CD1c-positive myeloid dendritic cell (primary cell): ENCODE measurements at regions not wholly inside any gene's neighbourhood (a gene's known extent, or its start where the extent isn't known, plus 50 kb on each side); places are given as distances from the start of the nearest gene placed in this dataset.

Source experiments
- DNase-seq: peaks from one replicate; pipeline ENCODE4 v3.0.0-alpha.2; 2016; ENCODE audit errors: extremely low spot score

DNA sequence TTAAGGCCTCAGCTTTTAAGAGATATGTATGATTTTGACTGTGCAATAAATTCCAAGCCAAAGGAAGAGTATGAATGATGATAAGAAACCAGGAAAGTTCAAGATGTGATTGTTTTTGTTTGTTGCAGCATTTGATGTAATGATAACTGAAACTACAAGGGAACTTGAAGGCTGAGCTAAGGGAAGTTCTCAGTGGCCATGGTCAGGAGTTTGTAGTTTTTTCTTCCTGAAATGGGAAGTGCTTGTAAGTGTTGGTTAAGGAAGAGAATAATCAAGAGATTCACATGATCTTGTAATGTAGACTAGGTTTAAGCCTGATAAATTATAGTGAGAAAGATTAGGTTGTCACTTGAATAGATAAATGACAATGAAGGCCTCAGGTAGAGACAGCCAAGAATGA, 53.4 kb downstream of the PTCHD4 start:
- DNase-seq = no peak

DNA sequence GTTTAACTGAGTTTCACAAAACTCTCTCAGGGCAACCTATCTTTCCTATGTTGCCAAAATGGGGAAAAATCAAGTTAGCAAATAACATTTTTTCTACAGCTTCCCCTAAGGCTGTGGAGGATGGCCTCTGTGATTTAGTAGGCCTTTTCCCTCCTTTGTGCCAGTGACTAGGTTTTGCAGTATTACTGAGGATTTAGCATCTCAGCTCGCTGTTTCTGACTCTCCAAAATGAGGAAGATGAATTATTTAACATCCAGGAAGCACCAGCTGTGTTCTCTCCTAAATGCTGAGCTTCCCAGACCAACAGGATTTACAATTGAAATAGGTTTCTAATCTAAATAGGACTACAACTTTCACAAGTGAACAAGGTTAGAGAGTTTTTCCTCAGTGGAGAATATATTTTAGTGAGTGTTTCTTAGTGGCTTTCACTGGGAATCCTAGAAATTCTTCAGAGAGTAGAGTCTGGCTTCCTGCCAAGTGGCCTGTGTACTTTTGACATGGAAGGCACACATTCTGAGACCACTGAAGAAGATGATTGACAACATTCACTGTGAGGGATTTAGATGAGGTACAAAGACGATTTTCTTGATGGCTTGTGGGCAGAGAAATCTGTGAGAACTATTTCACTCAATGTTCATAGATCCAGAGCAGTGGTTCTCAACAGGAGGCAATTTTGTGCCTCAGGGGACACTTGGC, 62.4 kb downstream of the PTCHD4 start:
- no peak for DNase-seq

DNA sequence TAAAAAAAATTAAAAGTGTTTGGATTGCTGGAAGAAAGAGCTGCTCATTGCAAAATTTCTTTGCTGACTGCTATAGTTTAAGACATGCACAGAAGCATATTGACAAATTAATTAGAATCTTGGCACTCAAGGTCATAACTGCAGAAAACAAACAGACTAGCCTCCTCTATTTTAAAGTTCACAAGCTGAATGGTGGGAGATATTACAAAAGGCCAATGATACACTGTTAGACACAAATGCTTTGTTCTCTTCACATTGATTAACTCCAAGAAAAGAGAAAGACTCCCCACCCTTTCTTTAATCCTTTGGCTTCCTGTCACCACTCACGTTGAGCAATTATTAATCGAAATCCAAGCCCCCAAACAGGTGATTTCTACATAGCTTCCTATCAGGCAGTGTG, 69.1 kb downstream of the PTCHD4 start:
- no peak for DNase-seq

DNA sequence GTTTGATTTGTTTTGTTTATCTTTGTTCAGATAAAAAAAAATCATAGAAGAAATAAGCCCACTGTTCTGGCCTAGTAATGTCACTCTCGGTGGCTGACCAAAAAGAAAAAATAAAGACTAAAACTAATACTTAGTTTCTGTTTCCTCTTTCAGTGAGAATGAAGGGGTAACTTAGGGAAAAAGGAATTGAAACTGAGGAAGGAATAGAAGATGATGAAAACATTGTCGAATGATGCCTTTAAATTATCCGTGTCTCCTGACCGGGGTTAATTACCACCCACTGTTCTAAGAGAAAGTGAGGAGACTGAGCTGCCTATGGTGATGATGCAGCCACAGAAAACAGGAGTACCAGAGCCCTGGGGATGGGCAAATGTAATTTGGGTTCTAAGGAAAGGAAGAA, 73.1 kb downstream of the PTCHD4 start:
- peak; percentile 36 for DNase-seq

DNA sequence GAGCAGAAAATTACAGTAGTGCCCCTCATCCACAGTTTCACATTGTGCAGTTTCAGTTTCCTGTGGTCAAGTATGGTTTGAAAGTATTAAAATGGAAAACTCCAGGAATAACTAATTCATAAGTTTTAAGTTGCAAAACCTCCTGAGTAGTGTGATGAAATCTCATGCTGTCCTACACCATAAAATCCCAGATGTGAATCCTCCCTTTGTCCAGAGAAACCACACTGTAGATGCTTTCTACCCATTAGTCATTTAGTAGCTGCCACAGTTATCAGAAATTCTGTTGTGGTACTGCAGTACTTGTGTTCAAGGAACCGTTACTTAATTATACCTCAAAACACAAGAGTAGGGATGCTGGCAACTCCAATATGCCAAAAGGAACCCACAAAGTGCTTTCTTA, 74.7 kb downstream of the PTCHD4 start:
- DNase-seq = no peak

DNA sequence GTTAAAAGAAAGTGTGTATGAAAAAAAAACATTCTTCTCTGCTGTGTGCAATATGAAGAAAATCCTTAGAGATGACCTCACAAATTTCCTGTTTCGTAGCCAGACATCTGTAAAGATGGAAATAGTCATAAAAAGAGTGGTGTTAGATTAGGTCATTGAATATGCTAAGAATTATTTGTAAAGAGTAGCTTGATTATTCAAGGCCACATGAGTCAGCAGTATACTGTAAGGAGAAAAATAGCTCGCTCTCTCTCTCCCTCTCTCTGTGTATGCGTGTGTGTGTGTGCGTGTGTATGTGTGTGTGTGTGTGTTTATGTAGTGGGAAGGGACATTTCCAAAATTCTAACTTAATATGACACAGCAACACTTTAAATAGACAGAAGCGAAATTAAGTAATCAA, 78.8 kb downstream of the PTCHD4 start:
- no peak for DNase-seq

DNA sequence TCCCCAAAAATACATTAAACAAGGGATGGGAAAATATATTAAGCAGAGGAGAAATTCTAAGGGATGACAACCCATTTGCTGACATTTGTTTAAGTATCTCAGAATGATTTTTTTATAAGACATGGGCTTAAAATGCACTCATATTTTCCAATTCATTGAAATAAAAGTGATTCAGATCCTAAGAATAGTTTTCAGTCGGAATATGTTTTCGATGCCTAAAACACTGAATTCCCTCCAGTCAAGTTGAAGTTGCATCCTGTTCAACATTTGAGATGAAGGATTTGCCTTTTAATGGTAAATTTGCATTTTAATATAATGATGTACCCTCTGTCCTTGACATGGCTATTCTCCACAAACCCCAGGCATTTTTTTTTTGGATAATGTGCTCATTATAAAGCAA, 79.3 kb downstream of the PTCHD4 start:
- DNase-seq = no peak

DNA sequence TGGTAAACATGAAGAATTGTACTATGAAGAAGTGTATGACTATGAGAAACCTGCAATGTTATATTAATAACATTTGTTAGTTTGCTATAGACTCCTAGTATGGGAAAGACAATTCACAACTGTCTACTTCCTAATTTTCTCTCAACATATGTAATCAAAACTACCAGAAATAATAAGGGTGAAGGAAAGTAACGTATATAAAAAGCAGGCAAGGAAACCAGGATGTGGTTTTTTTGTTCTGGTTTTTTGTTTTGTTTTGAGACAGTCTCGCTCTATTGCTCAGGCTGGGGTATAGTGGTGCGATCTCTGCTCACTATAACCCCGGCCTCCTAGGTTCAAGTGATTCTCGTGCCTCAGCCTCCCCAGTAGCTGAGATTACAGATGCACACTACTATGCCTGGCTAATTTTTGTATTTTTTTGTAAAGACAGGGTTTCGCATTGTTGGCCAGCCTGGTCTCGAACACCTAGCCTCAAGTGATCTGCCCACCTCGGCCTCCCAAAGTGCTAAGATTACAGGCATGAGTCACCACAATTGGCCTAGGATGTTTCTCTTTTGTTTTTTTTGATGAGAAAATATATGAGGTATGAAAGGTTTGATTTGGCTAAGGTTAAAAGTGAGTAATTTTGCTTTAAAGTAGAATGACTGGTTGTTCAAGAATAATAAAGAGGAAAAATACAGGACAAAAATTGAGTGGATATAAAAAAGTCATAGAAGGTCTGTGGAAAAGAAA, 83.1 kb downstream of the PTCHD4 start:
- no peak for DNase-seq

DNA sequence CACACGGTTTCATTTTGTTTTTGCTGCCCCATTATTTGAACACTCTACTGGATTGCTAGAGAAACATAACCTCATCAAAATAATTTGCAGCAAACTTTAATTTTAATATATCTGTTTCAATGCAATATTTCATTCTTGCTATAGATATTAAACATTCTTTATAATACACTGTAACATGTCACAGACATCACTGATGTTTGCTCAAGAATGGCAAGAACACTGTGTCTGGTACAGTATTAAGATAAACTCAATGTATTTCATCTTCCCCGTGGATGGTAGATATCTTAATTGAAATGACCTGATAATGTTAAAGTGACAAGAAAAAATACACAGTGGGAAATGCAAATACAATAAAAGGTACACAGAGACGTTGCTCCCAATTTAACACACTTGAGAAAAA, 86.0 kb downstream of the PTCHD4 start:
- DNase-seq = no peak

DNA sequence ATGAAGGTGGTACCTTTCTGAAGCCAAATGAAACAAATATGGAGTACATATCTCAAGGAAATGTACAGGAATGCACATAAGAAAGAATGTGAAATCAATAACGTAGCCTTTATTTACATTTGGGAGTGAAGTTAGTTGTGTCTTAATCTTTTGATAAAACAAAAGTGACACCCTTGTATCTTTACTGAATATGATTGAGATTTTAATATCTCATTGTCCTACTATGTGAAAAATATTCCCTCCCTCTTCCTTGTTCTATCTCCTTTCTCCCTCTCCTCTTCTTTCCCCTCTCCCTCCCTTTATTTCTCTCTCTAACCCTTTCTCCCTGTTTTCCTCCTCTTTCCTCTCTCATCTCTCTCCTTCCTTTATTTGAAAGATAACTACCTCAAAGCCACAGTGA, 89.1 kb downstream of the PTCHD4 start:
- no peak for DNase-seq

DNA sequence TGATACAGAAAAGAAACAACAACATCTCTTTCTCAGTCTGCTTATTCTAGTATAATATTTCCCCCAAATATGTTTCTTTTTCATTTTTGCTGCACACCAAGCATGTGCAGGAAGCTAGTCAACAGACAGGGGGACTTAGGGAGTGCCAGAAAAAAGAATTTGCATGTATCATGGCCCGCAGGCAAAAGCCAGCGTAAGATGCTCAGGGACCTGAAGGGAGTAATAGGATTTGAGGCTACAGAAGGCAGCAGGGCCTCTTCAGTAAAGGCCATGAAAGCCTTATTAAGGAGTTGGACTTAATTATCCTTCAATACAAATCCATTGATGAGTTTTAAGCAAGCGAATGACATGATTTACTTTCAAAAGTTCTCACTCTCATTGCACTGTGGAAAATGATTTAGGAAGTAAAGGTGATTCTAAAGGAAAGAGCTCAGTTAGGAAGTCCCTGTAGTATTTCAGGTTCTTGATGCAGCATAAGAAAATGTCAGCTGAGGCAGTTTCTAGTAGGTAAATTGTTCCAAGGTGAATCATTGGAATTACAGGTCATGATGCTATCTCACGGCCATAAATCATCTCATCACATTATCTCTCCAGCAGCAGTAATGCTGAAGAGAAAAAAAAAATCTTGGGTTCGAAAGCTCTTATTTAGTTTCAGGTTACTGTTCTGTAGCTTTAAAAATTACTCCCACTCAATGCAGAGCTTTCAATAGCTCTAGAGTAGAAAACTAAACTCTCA, 94.8 kb downstream of the PTCHD4 start:
- no peak for DNase-seq

DNA sequence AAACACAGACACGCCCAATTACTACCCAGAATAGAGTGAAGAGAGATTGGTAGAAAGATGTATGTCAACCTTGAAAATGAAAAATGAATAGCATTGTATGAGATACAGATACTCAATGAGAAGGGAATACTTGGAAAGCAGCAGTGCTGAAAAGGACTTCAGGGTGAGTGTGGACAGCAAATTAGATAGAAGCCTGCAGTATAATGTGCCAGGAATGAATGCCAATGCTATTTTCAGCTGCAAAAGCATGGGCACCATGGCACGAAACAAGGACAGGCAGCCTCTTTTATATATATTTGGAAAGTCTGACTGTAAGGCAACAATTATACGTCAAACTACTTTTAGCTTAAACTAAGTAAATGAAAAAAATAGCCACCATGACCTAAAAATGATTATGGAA, 118.2 kb downstream of the PTCHD4 start:
- no peak for DNase-seq

DNA sequence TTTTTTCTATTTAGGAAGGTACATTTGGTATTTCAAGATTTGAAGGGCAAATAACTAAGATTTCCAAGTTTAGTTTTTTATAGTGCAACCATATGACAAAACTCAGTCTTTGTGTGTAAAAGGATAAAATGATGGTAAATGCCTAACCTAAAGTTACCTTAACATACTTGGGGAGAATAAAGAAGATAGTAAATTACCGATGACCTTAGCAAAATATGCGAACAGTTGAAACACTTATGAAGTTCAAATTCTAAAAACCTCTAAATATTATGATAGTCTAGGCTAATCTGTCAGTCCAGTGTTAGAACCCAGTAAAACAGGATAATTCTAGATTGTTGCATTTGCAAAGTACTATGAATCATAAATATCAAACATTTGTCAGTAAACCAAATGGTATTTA, 127.5 kb downstream of the PTCHD4 start:
- no peak for DNase-seq

DNA sequence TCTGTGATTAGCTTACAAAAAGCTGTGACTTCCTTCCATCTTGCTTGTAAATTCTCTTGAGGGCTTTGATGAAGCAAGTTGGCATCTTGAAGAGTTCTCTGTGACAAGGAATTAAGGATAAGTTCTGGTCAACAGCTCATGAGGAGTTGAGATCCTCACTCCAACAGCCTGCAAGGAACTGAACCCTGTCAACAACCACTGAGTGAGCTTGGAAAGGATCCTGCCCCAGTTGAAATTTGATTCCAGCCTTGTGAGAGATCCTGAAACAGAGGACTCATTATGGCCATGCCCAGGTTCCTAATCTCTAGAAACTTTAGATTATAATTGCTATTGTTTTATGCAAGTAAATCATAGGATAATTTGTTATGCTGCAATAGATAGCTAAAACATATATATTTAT, 133.7 kb downstream of the PTCHD4 start:
- no peak for DNase-seq

DNA sequence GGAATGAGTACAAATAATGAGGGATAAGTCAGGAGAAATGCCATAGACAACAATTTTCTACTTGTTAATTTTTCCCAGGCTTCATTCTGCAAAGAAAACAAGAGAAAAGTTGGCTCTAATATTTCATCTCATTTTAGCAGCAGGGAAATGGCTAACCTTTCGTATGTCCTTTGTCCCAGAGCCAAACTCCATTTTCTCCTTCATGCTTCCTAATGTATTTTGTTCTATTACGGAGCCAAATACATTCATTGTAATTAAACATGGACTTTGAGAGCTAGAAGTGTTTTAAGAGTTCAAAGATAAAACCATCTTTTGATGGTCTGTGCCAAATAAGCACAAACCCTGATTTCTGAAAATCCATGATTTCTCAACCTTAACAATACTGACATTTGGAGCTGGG, 136.9 kb downstream of the PTCHD4 start:
- no peak for DNase-seq

DNA sequence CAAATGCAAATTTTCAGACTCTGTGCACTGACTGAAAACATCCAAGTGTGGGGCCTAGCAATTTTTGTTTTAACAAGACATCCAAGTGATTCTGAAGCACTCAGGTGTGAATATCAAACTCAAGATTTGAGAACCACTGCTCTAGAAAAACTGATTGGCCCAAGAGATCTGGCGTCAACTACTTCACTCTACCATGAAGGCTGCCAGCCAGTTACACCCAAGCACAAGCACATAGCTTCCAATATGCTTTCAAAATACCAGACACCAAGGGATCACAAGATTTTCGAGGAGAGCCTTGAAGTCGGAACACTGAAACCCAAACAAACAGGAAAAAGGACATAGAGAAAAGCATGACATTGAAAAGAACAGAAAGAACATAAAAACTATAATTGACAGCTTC, 140.2 kb downstream of the PTCHD4 start:
- DNase-seq = no peak

DNA sequence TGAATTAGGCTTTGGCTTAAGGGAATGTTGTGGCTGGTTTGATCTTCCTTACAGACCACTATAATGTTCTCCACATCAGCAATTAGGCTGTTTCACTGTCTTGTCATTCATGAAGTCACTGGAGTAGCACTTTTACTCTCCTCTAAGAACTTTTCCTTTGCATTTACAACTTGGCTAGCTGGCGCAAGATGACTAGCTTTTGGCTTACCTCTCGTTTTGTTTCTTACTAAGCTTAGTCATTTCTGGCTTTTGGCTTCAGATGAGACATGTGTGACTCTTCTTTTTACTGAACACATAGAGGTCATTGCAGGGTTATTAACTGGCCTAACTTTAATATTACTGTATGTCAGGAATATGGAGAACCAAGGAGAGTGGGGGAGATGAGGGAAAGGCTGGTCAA, 143.2 kb downstream of the PTCHD4 start:
- no peak for DNase-seq

DNA sequence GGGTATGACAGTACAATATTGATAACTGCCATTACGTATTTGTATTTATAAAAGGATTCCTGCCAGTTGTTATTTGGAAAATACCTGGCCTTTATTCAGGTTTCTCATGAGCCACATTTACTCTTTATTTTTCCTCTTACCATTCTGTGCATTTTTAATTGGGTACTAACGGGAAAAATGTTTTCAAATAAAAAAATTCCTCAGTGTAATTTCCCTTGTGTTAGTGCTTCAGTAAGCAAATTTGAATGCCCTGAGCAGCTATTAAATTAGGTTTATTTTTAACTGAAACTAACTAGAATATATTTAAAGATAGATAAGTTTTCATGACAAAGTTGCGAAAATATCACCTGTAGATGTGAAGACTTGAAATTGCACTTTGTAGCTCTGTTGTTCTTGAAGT, 146.0 kb downstream of the PTCHD4 start:
- DNase-seq = no peak

DNA sequence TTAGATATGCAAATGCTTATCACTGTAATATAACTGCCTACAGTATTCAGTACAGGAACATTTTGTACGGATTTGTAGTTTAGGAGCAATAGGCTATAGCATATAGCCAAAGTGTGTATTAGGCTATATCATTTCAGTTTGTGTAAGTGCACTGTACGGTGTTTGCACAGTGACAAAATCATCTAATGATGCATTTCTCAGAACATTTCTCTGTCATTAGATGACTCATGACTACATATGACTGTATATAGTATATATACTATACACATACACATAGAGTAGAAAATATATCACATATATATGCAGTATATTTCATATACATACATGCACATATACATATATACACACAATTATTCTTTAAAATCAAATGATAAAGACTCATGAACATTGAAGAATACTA, 158.4 kb downstream of the PTCHD4 start:
- no peak for DNase-seq

DNA sequence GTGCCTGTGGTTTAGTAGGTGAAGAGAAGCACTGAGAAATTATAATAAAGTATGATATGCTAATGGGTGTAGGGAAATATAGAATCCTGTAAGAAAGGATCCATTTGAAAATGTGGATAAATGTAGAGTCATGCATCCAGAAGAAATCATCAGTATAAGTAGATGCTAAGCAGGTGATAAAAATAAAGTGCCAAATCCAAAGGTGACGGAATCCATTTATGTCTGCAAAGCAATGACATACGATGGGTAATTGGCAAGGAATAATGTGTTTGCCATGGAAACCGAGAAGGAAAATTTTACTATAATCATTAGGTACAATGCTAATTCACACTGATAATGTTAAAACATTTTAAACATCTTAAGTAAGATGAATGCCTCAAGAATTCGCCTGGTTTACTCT, 163.0 kb downstream of the OPN5 start:
- DNase-seq = no peak

DNA sequence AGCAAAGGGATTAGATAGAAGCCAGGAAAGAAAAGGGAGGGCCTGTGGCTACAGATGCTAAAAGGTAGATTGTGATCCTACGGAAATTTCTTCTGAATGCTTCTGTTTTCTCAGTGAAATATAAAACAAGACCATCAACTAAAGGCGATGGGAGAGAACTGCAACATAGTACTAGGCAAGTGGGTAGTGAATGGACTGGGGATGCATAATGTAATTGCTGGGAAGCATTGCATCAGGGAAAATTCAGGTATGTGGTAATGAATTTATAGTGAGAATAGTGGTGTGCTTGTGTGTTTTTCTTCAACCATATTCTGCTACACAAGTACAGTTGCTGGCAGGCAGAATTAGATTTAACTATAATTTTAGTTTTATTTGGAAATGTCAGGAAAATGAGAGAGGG, 156.6 kb downstream of the OPN5 start:
- DNase-seq = no peak

DNA sequence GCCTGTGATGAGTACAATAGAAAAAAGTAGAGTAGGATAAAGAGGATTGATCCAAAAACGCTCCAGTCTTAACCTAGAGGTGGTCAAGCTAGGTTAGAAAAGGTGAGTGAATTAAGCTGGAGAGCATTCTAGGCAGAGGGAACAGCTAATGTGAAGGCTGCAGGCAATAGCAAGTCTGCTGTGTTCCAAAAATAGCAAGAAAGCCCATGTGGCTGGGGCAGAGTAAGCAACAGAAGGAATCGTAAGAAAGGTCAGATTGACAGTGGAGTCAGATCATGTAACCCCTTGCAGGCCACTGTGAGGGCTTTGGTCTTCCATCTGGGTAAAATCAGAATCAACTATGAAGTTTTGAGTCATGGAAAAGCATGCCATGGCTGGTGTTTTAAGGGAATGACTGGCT, 155.0 kb downstream of the OPN5 start:
- DNase-seq = no peak

DNA sequence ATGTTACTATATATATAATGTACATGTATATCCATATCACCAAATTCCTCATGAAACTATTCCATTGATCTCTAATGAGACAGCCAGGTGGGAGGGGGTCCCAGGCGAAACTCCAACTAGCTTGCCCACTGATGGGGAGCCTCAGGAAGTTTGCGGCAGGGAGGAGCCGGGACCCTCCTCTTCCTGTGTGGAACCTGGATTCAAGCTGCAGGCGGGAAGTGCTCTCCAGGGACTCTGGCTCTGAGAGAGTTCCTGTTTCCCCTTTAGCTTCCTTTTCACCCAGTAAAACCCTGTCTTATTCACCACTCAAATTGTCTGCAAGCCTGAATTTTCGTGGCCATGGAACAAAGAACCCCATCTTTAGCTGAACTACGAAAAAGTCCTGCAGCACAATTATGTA, 152.2 kb downstream of the OPN5 start:
- DNase-seq = no peak
